H1 (cell line): ENCODE measurements at regions not wholly inside any gene's neighbourhood (a gene's known extent, or its start where the extent isn't known, plus 50 kb on each side); places are given as distances from the start of the nearest gene placed in this dataset.

ENCODE experiments used
- CBX8 ChIP-seq: fragments of 300-800, 300-1000 bp; sonication (generic); IDR thresholded peaks from 2 replicates; pipeline ENCODE4 v1.7.1; 2016; ENCODE audit warnings: low read depth, low read length, borderline replicate concordance

GRCh38 chr6:128725271-128726233 is 157.4 kb upstream of the LAMA2 start (continued):
- TF ChIP-seq CBX8: no peak
